ENCODE measurements at regions not wholly inside any gene's neighbourhood (a gene's known extent, or its start where the extent isn't known, plus 50 kb on each side); places are given as distances from the start of the nearest gene placed in this dataset.

DNA sequence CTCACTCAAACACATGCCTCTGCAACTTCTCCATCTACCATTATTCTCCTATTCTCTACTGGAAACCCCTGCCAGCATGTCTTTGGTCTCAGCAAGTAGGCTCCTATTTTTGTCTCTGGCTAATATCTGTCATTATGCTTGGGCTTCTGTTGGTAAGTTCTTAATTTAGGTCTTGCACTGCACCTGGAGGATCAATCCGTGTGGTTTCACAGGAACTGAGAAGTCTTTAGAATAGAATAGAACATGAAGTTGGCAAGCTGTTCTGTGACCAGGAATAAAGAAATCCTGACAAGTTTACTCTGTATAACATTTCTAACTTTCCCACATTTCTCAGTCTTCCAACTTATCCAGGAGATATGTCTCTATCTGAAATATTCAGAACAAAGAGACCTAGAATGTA is 219.5 kb upstream of the GYPC start:
- in situ Hi-C loops (cut with HindIII; ENCODE audit: low sequenced_read_pairs): no loop called here
- no peak for DNase-seq (ENCODE audit: low read depth, low spot score)

DNA sequence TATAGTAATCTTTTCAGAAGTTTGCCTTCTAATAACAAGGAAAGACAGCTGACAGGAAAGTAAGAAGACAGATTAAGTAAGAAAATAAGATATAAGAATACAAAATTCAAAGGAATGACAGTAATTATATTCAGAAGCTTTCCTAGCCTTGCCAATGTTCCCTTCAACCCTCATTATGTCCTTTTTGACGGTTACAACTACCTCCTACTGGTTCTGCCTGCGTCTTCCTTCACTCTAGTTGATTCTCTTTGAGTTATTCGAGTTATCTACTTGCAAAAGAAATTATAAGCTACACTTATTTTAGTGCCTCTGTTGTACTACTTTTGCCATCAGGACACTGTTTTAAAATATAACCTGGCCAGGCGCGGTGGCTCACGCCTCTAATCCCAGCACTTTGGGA is 218.9 kb upstream of the GYPC start:
- no peak for DNase-seq (ENCODE audit: low read depth, low spot score)
- TF ChIP-seq, protein P1, sequence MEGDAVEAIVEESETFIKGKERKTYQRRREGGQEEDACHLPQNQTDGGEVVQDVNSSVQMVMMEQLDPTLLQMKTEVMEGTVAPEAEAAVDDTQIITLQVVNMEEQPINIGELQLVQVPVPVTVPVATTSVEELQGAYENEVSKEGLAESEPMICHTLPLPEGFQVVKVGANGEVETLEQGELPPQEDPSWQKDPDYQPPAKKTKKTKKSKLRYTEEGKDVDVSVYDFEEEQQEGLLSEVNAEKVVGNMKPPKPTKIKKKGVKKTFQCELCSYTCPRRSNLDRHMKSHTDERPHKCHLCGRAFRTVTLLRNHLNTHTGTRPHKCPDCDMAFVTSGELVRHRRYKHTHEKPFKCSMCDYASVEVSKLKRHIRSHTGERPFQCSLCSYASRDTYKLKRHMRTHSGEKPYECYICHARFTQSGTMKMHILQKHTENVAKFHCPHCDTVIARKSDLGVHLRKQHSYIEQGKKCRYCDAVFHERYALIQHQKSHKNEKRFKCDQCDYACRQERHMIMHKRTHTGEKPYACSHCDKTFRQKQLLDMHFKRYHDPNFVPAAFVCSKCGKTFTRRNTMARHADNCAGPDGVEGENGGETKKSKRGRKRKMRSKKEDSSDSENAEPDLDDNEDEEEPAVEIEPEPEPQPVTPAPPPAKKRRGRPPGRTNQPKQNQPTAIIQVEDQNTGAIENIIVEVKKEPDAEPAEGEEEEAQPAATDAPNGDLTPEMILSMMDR (IDR thresholded peaks at IDR 0.05; ENCODE audit: low read depth, low read length): no peak
- in situ Hi-C loops (cut with HindIII; ENCODE audit: low sequenced_read_pairs): no loop called here
- no peak overlapping the region for H3K4me3 ChIP-seq (ENCODE audit: low read depth, low read length)

More for the DNA sequence above, 219.5 kb upstream of the GYPC start:
- TF ChIP-seq, protein P1 (IDR thresholded peaks at IDR 0.05; ENCODE audit: low read depth, low read length): no peak
- no peak overlapping the region for H3K4me3 ChIP-seq (ENCODE audit: low read depth, low read length)

GRCh38 chr2:126444512-126444911 is 211.4 kb upstream of the GYPC start:
- TF ChIP-seq, protein P1 (IDR thresholded peaks at IDR 0.05; ENCODE audit: low read depth, low read length): no peak
- no peak overlapping the region for H3K4me3 ChIP-seq (ENCODE audit: low read depth, low read length)
- no peak for DNase-seq (ENCODE audit: low read depth, low spot score)
- in situ Hi-C loops (cut with HindIII; ENCODE audit: low sequenced_read_pairs): no loop called here

- DNase-seq (ENCODE audit: low read depth, low spot score): no peak
- no peak overlapping the region for H3K4me3 ChIP-seq (ENCODE audit: low read depth, low read length)
- TF ChIP-seq, protein P1 (IDR thresholded peaks at IDR 0.05; ENCODE audit: low read depth, low read length): no peak
- in situ Hi-C loops (cut with HindIII; ENCODE audit: low sequenced_read_pairs): no loop called here
These were observed 209.8 kb upstream of the GYPC start for GRCh38 chr2:126446106-126446695.

DNA sequence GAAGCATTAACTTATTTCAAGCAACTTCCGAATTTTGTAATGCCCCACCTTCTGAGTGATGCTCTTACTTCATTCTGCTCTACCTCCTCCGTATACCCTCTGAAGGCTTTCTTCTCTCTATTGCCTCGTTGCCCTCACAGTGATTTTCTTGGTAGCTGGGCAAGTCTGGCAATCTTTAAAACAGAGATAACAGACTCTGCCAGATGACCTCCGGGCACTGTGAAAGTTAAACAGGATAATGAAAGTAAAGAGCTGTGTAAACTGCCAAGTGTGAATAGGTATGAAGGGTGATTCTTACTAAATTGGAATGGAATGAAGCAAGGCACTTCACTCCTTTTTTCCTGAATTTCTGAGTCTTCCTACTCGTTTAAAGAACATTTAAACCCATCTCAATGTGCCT is 207.3 kb upstream of the GYPC start:
- no peak for DNase-seq (ENCODE audit: low read depth, low spot score)
- no peak overlapping the region for H3K4me3 ChIP-seq (ENCODE audit: low read depth, low read length)
- TF ChIP-seq, protein P1 (IDR thresholded peaks at IDR 0.05; ENCODE audit: low read depth, low read length): no peak
- in situ Hi-C loops (cut with HindIII; ENCODE audit: low sequenced_read_pairs): no loop called here

- TF ChIP-seq, protein P1 (IDR thresholded peaks at IDR 0.05; ENCODE audit: low read depth, low read length): no peak
- DNase-seq (ENCODE audit: low read depth, low spot score): no peak
- in situ Hi-C loops (cut with HindIII; ENCODE audit: low sequenced_read_pairs): no loop called here
- H3K4me3 ChIP-seq (ENCODE audit: low read depth, low read length): no peak overlapping the region
These were observed 206.3 kb upstream of the GYPC start for GRCh38 chr2:126449677-126450076.

All from astrocyte of the spinal cord (primary cell).